Heart left ventricle (tissue), 13 donors: ENCODE measurements at regions not wholly inside any gene's neighbourhood (a gene's known extent, or its start where the extent isn't known, plus 50 kb on each side); places are given as distances from the start of the nearest gene placed in this dataset.

ENCODE experiments used
- CTCF ChIP-seq, 12 donors: fragments of 200-600 bp; sonication (generic) in 4 of 12; IDR thresholded peaks; one replicate each; pipeline versions ENCODE4 v1.5.0 to v1.8.0; 2018 to 2022; ENCODE audit warnings: antibody characterized with exemption in 12 of 12, mild to moderate bottlenecking in 5 of 12
- POLR2A ChIP-seq, 2 donors: fragments of 450-650 bp; IDR thresholded peaks; one replicate each; pipeline ENCODE4 v1.6.1; 2017; ENCODE audit warnings: antibody characterized with exemption in 2 of 2, mild to moderate bottlenecking in 2 of 2, moderate library complexity in 2 of 2
- donor health status: ischemic (EF 13 %, LVEDD 7.1; RV severe dilation, severe dysfunction).
- donor health status: DM: no; HTN: yes; CAD: no.
- donor health status: DM: no; HTN: no; CAD: no.
- donor health status: ischemic (EF 25% LVEDD 6.9; RV normal size, moderate dysfunction).
- donor health status: ischemic (EF 25% LVEDD 5.7; RV mildly dilated, moderate dysfunction).
- donor health status: ischemic (EF 35%, LVEDD 5.7; RV mildly dilated, moderate dysfunction).
- donor health status: nonischemic (EF 11% LVEDD 7.7; RV severe dilation, severe dysfunction).
- donor health status: DM: yes; HTN: yes; CAD: no.
- donor health status: PGD.
- donor health status: ischemic (EF 29% LVEDD 5.4; RV normal size, mild dysfunction).
- donor health status: nonischemic (EF 23%, LVEDD 6.1; RV moderate dilation, normal function).

- TF ChIP-seq CTCF (IDR thresholded peaks at IDR 0.05): no peak
- TF ChIP-seq POLR2A (IDR thresholded peaks at IDR 0.05): no peak
These were observed 113.0 kb upstream of the NR5A2 start for GRCh38 chr1:199914546-199914945.
